OCI-LY7 (cell line): ENCODE measurements at regions not wholly inside any gene's neighbourhood (a gene's known extent, or its start where the extent isn't known, plus 50 kb on each side); places are given as distances from the start of the nearest gene placed in this dataset.

ENCODE experiments used
- CTCF ChIP-seq: fragments of 200-600 bp; sonication (generic); conservative IDR thresholded peaks from 2 replicates; pipeline ENCODE4 v1.5.1; 2014; ENCODE audit warnings: mild to moderate bottlenecking, antibody characterized with exemption, low read length, moderate library complexity, mixed read lengths
- EZH2phosphoT487 ChIP-seq: fragments of 200-600 bp; sonication (generic); IDR thresholded peaks from 2 replicates; pipeline ENCODE4 v1.6.1; 2018; ENCODE audit warnings: low read depth, borderline replicate concordance, mild to moderate bottlenecking, mixed run types, antibody characterized with exemption, low read length, moderate library complexity, mixed read lengths

GRCh38 chr2:52334185-52334584, 1302.3 kb upstream of the NRXN1 start:
- TF ChIP-seq CTCF (no peak), EZH2phosphoT487 (no peak)
